HepG2 (cell line): ENCODE measurements at regions not wholly inside any gene's neighbourhood (a gene's known extent, or its start where the extent isn't known, plus 50 kb on each side); places are given as distances from the start of the nearest gene placed in this dataset.

Source experiments
- ATAC-seq: fragments of 200-7000 bp; cut with Tn5 transposase; 3 replicates; pipeline ENCODE4 v1.9.1; 2020; ENCODE audit warnings: mild to moderate bottlenecking, moderate library complexity
- BruUV-seq: library from RNA; stranded (reverse); fragments of 400-500 nt; replicated peaks from 2 replicates; lab custom pipeline; 2021; lab: Mats Ljungman, UMichigan
- CTCF ChIA-PET: fragments of 300-600 bp; formaldehyde crosslinking; extraction: SDS; loops from one replicate; lab custom pipeline; 2021; ENCODE audit warnings: low total read pairs, inconsistent platforms, low intra/inter-chr PET ratio; lab: Yijun Ruan, JAX
- POLR2A ChIA-PET: fragments of 350-600 bp; sonication (Branson Sonifier 250); formaldehyde crosslinking; loops from one replicate; lab custom pipeline; 2020; ENCODE audit warnings: antibody characterized with exemption, inconsistent platforms; lab: Yijun Ruan, JAX
- DNase-seq: peaks from one replicate; pipeline ENCODE4 v3.0.0-alpha.2; 2015; ENCODE audit warnings: low spot score
- FAIRE-seq: peaks from 3 replicates; lab custom pipeline; 2011; peaks lifted over from hg19 to GRCh38; lab: Jason Lieb, UNC
- H2AFZ ChIP-seq: one replicate; pipeline ENCODE4 v1.6.1; 2011; ENCODE audit warnings: low read length, inconsistent platforms
- H3K27ac ChIP-seq: fragments of 300-600 bp; 3 replicates; pipeline ENCODE4 v1.8.0; 2011; ENCODE audit warnings: mixed run types, mild to moderate bottlenecking, mixed read lengths, low read length, inconsistent platforms; ENCODE audit not compliant: insufficient read depth; ENCODE audit errors: extremely low read length
- H3K27me3 ChIP-seq, 2 experiments: fragments of 200-600 bp in 1 of 2; 2 replicates in 1 of 2; 3 replicates in 1 of 2; pipeline versions ENCODE4 v1.6.0 to v1.8.0; 2011; ENCODE audit warnings: low read length in 2 of 2, mild to moderate bottlenecking in 2 of 2, moderate library complexity in 2 of 2, inconsistent platforms in 1 of 2; ENCODE audit not compliant: insufficient read depth in 2 of 2, control insufficient read depth in 1 of 2
- H3K36me3 ChIP-seq, 2 experiments: fragments of 200-600 bp in 1 of 2; replicated peaks in 1 of 2; 2 replicates in 1 of 2; 3 replicates in 1 of 2; pipeline versions ENCODE4 v1.5.1 to v1.8.0; 2011; ENCODE audit warnings: low read length in 2 of 2, inconsistent platforms in 1 of 2; ENCODE audit not compliant: insufficient read depth in 2 of 2, control insufficient read depth in 1 of 2
- H3K4me1 ChIP-seq: 2 replicates; pipeline ENCODE4 v1.5.1; 2012; ENCODE audit warnings: low read length, inconsistent platforms; ENCODE audit not compliant: insufficient read depth
- H3K4me2 ChIP-seq: 2 replicates; pipeline ENCODE4 v1.6.0; 2011; ENCODE audit warnings: low read depth, low read length, inconsistent platforms
- H3K4me3 ChIP-seq, 3 experiments: fragments of 200-600 bp in 1 of 3; sonication (generic), shearing (Covaris generic) in 1 of 3; replicated peaks in 1 of 3; 2 replicates each; pipeline ENCODE4 v1.5.1; 2011 to 2016; ENCODE audit warnings: low read length in 3 of 3, inconsistent platforms in 2 of 3, low read depth in 2 of 3, mild to moderate bottlenecking in 2 of 3, control low read depth in 1 of 3, mixed read lengths in 1 of 3; ENCODE audit not compliant: insufficient read depth in 1 of 3
- H3K79me2 ChIP-seq: one replicate; pipeline ENCODE4 v1.6.1; 2011; ENCODE audit warnings: low read length, inconsistent platforms; ENCODE audit not compliant: insufficient read depth
- H3K9ac ChIP-seq: 2 replicates; pipeline ENCODE4 v1.6.0; 2011; ENCODE audit warnings: mild to moderate bottlenecking, low read depth, low read length, inconsistent platforms; ENCODE audit not compliant: insufficient read depth
- H3K9me3 ChIP-seq: 2 replicates; pipeline ENCODE4 v1.5.1; 2012; ENCODE audit warnings: mild to moderate bottlenecking, low read length
- H4K20me1 ChIP-seq: 2 replicates; pipeline ENCODE4 v1.6.0; 2011; ENCODE audit warnings: inconsistent platforms, mild to moderate bottlenecking, low read length, moderate library complexity; ENCODE audit not compliant: insufficient read depth
- BORCS8-MEF2B ChIP-seq: sonication (generic); formaldehyde crosslinking; IDR thresholded peaks from 2 replicates; pipeline ENCODE4 v1.8.0; 2022; ENCODE audit warnings: mild to moderate bottlenecking, missing genetic modification reagents
- EP300 ChIP-seq, 3 experiments: sonication (generic) in 1 of 3; formaldehyde crosslinking in 1 of 3; IDR thresholded peaks; 2 replicates each; pipeline versions ENCODE4 v1.5.1 to v1.6.1; 2011 to 2020; ENCODE audit warnings: low read depth in 2 of 3, low read length in 2 of 3, borderline replicate concordance in 1 of 3, improper control_type of control experiment in 1 of 3, mild to moderate bottlenecking in 1 of 3, missing genetic modification reagents in 1 of 3, moderate library complexity in 1 of 3
- KLF15 ChIP-seq: sonication (generic); formaldehyde crosslinking; IDR thresholded peaks from 2 replicates; pipeline ENCODE4 v1.8.1; 2023; ENCODE audit warnings: borderline replicate concordance, mild to moderate bottlenecking, inconsistent platforms, missing genetic modification reagents, mixed read lengths
- ZNF10 ChIP-seq: sonication (generic); formaldehyde crosslinking; IDR thresholded peaks from 2 replicates; pipeline ENCODE4 v1.4.0; 2020; ENCODE audit warnings: mild to moderate bottlenecking, low read depth, missing genetic modification reagents, borderline replicate concordance
- ZNF569 ChIP-seq: sonication (generic); formaldehyde crosslinking; IDR thresholded peaks from 2 replicates; pipeline ENCODE4 v1.5.0; 2020; ENCODE audit warnings: mild to moderate bottlenecking, missing genetic modification reagents, moderate library complexity, borderline replicate concordance
- ZNF704 ChIP-seq: sonication (generic); formaldehyde crosslinking; IDR thresholded peaks from 2 replicates; pipeline ENCODE4 v1.8.1; 2023; ENCODE audit warnings: mild to moderate bottlenecking, inconsistent platforms, moderate library complexity, missing genetic modification reagents, borderline replicate concordance
- ZNF747 ChIP-seq: sonication (generic); formaldehyde crosslinking; IDR thresholded peaks from 2 replicates; pipeline ENCODE4 v1.8.1; 2023; ENCODE audit warnings: missing genetic modification reagents, mild to moderate bottlenecking, borderline replicate concordance
- ZNF75D ChIP-seq: sonication (generic); formaldehyde crosslinking; IDR thresholded peaks from 2 replicates; pipeline ENCODE4 v1.8.1; 2023; ENCODE audit warnings: missing genetic modification reagents, mild to moderate bottlenecking, borderline replicate concordance
- ZNF768 ChIP-seq: sonication (generic); formaldehyde crosslinking; IDR thresholded peaks from 2 replicates; pipeline ENCODE4 v1.4.0; 2020; ENCODE audit warnings: missing genetic modification reagents
- WGBS: methylation state at CpG from one replicate; pipeline ENCODE4 v1.1.6; 2017; ENCODE audit warnings: low lambda C conversion rate; 5-methylcytosine and 5-hydroxymethylcytosine counted together
- in situ Hi-C: cut with HindIII; loops from 2 replicates; pipeline ENCODE4 v1.10.0; 2017; ENCODE audit warnings: low pct_unique_long_range_greater_than_20kb; ENCODE audit not compliant: extremely low pct_ligation_motif_present
- intact Hi-C: fragments of 100-400 bp; cut with micrococcal nuclease; formaldehyde crosslinking; loops from one replicate; pipeline ENCODE4 v1.10.0; 2022; ENCODE audit not compliant: unreplicated experiment

GRCh38 chr5:155878991-155879575, 447.9 kb upstream of the SGCD start (continued):
- TF ChIP-seq ZNF704 (no peak), ZNF747 (CRISPR knock-in tag) (no peak), ZNF569 (CRISPR knock-in tag) (no peak)

- POLR2A ChIA-PET, result no interaction called here
- in situ Hi-C loops (no loop called here), intact Hi-C loops (no loop called here)
- no peaks in the 10 kb centered on the region for H3K4me1 ChIP-seq
- H3K79me2 ChIP-seq, result no peaks in the 10 kb centered on the region
- no peak overlapping the region for H3K4me3 ChIP-seq
- no peak overlapping the region for H2AFZ ChIP-seq
- FAIRE-seq (no peak), DNase-seq (no peak), ATAC-seq (no peak)
- no peaks in the 10 kb centered on the region for H3K9me3 ChIP-seq
- no peaks in the 10 kb centered on the region for H3K36me3 ChIP-seq
- no peak overlapping the region for H3K4me2 ChIP-seq
- no peak overlapping the region for H3K27ac ChIP-seq
- H3K9ac ChIP-seq, result no peak overlapping the region
- no peaks in the 10 kb centered on the region for H4K20me1 ChIP-seq
- TF ChIP-seq ZNF75D (CRISPR knock-in tag) (no peak), EP300 (IDR thresholded peaks at IDR 0.05; ENCODE audit: low read depth in 2 of 2, low read length in 2 of 2) (no peak), EP300 (CRISPR knock-in tag; IDR thresholded peaks at IDR 0.05; ENCODE audit: borderline replicate concordance) (no peak), ZNF10 (no peak), ZNF768 (CRISPR knock-in tag) (no peak), BORCS8-MEF2B (no peak), KLF15 (no peak)
- CTCF ChIA-PET, result no interaction called here
- H3K27me3 ChIP-seq, result no peaks in the 10 kb centered on the region; a peak in 1 of 5 replicates
- no TSS peak for BruUV-seq
- 12% methylated on average over 6 of the region's 6 CpGs for WGBS
These were observed 442.9 kb upstream of the SGCD start for GRCh38 chr5:155884041-155884440.
